ENCODE measurements at regions not wholly inside any gene's neighbourhood (a gene's known extent, or its start where the extent isn't known, plus 50 kb on each side); places are given as distances from the start of the nearest gene placed in this dataset.

- TF ChIP-seq CUX1 (CRISPR knock-in tag; IDR thresholded peaks at IDR 0.05) (no peak), CEBPB (tag; IDR thresholded peaks at IDR 0.05) (no peak), SP2 (IDR thresholded peaks at IDR 0.05; ENCODE audit: extremely low read depth, low read depth, low read length, poor library complexity, severe bottlenecking) (no peak), TBL1XR1 (IDR thresholded peaks at IDR 0.05; ENCODE audit: low read length in 2 of 2) (no peak)
Observed at GRCh38 chr4:143280861-143281260, 55.8 kb upstream of the GAB1 start (continued).

- no peaks in the 10 kb centered on the region for H3K79me2 ChIP-seq (ENCODE audit: control insufficient read depth, insufficient read depth, low read length)
- no peaks in the 10 kb centered on the region for H3K27me3 ChIP-seq (ENCODE audit: control insufficient read depth in 2 of 2, insufficient read depth in 2 of 2, low read length in 2 of 2)
- H4K20me1 ChIP-seq (replicated peaks; ENCODE audit: control insufficient read depth, insufficient read depth, low read length), result no peaks in the 10 kb centered on the region
- no peak for ATAC-seq
- H3K9me3 ChIP-seq (replicated peaks; ENCODE audit: control insufficient read depth, insufficient read depth, low read depth, low read length), result no peaks in the 10 kb centered on the region
- BruUV-seq (replicated peaks), result no TSS peak
- H2AFZ ChIP-seq (ENCODE audit: low read depth, low read length), result no peak overlapping the region
- no peak overlapping the region for H3K4me3 ChIP-seq
- 48% methylated on average over 4 of the region's 4 CpGs for WGBS (ENCODE audit: insufficient coverage, low coverage, missing lambda C conversion rate)
- in situ Hi-C loops (cut with MboI) (no loop called here), intact Hi-C loops (cut with micrococcal nuclease) (no loop called here)
- no peaks in the 10 kb centered on the region for H3K9me1 ChIP-seq (ENCODE audit: control insufficient read depth, insufficient read depth, low read length)
- no peak overlapping the region for H3K9ac ChIP-seq (ENCODE audit: insufficient read depth in 1 of 2, low read depth in 2 of 2, low read length in 2 of 2)
- CTCF ChIA-PET (ENCODE audit: low intra/inter-chr PET ratio), result no interaction called here
- no peak overlapping the region for H3K4me2 ChIP-seq (ENCODE audit: insufficient read depth, low read length)
- POLR2A ChIA-PET, result no interaction called here
- H3K27ac ChIP-seq (ENCODE audit: extremely low read depth, low read depth, low read length), result no peak overlapping the region
- no peak for DNase-seq (ENCODE audit: extremely low read depth in 1 of 4, low spot score in 3 of 4)
- no peaks in the 10 kb centered on the region for H3K4me1 ChIP-seq (replicated peaks in 1 of 2; ENCODE audit: control insufficient read depth in 2 of 2, insufficient read depth in 2 of 2, low read length in 2 of 2)
- no peaks in the 10 kb centered on the region for H3K36me3 ChIP-seq (ENCODE audit: control insufficient read depth, insufficient read depth, low read length)
- no peak for FAIRE-seq
- TF ChIP-seq CBFB (CRISPR knock-in tag; IDR thresholded peaks at IDR 0.05), result no peak
- no peak for TF ChIP-seq SMARCC2 (IDR thresholded peaks at IDR 0.05; ENCODE audit: low read depth)
- no peak for TF ChIP-seq HCFC1 (IDR thresholded peaks at IDR 0.05; ENCODE audit: low read depth, low read length)
- TF ChIP-seq E2F5 (CRISPR knock-in tag; IDR thresholded peaks at IDR 0.05), result no peak
- TF ChIP-seq, protein P1, sequence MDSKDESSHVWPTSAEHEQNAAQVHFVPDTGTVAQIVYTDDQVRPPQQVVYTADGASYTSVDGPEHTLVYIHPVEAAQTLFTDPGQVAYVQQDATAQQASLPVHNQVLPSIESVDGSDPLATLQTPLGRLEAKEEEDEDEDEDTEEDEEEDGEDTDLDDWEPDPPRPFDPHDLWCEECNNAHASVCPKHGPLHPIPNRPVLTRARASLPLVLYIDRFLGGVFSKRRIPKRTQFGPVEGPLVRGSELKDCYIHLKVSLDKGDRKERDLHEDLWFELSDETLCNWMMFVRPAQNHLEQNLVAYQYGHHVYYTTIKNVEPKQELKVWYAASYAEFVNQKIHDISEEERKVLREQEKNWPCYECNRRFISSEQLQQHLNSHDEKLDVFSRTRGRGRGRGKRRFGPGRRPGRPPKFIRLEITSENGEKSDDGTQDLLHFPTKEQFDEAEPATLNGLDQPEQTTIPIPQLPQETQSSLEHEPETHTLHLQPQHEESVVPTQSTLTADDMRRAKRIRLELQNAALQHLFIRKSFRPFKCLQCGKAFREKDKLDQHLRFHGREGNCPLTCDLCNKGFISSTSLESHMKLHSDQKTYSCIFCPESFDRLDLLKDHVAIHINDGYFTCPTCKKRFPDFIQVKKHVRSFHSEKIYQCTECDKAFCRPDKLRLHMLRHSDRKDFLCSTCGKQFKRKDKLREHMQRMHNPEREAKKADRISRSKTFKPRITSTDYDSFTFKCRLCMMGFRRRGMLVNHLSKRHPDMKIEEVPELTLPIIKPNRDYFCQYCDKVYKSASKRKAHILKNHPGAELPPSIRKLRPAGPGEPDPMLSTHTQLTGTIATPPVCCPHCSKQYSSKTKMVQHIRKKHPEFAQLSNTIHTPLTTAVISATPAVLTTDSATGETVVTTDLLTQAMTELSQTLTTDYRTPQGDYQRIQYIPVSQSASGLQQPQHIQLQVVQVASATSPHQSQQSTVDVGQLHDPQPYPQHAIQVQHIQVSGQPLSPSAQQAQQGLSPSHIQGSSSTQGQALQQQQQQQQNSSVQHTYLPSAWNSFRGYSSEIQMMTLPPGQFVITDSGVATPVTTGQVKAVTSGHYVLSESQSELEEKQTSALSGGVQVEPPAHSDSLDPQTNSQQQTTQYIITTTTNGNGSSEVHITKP (IDR thresholded peaks at IDR 0.05; ENCODE audit: partially characterized antibody), result no peak
- TF ChIP-seq PRPF4 (IDR thresholded peaks at IDR 0.05; ENCODE audit: insufficient read depth, low read depth, low read length, poor library complexity, severe bottlenecking), result no peak
- TF ChIP-seq ZNF3 (CRISPR knock-in tag; IDR thresholded peaks at IDR 0.05), result no peak
Observed at GRCh38 chr4:143281507-143282190, 55.0 kb upstream of the GAB1 start.
